ENCODE measurements at regions not wholly inside any gene's neighbourhood (a gene's known extent, or its start where the extent isn't known, plus 50 kb on each side); places are given as distances from the start of the nearest gene placed in this dataset.

- Histone ChIP-seq H3K27ac (ENCODE audit: low read length) (no peak overlapping the region), H3K9me3 (ENCODE audit: insufficient read depth, low read depth, low read length) (no peaks in the 10 kb centered on the region), H3K36me3 (ENCODE audit: insufficient read depth, low read depth, low read length) (no peaks in the 10 kb centered on the region), H3K4me1 (ENCODE audit: insufficient read depth, low read length) (peaks cover 17% of the 10 kb centered on the region; the same call in 1 of the 2 replicates), H3K9ac (ENCODE audit: low read depth, low read length) (no peak overlapping the region), H3K27me3 (ENCODE audit: insufficient read depth, low read length) (no peaks in the 10 kb centered on the region), H3K4me3 (ENCODE audit: low read length) (no peak overlapping the region)
These were observed 82.6 kb upstream of the GPC6 start for GRCh38 chr13:93144031-93144430.

- H3K27ac ChIP-seq (ENCODE audit: low read length) = no peak overlapping the region
These were observed 81.4 kb upstream of the GPC6 start for GRCh38 chr13:93145199-93145598.

GRCh38 chr13:93146584-93147297, 79.9 kb upstream of the GPC6 start:
- H3K27ac ChIP-seq (ENCODE audit: low read length) = no peak overlapping the region
- H3K4me3 ChIP-seq (ENCODE audit: low read length) = no peak overlapping the region

More at GRCh38 chr13:93145199-93145598, 81.4 kb upstream of the GPC6 start:
- H3K4me1 ChIP-seq (ENCODE audit: insufficient read depth, low read length) = peaks cover 17% of the 10 kb centered on the region; the same call in 1 of the 2 replicates
- H3K27me3 ChIP-seq (ENCODE audit: insufficient read depth, low read length) = no peaks in the 10 kb centered on the region
- H3K9me3 ChIP-seq (ENCODE audit: insufficient read depth, low read depth, low read length) = no peaks in the 10 kb centered on the region
- peak overlapping the region; percentile 50; the same call in 1 of the 2 replicates for H3K9ac ChIP-seq (ENCODE audit: low read depth, low read length)
- H3K36me3 ChIP-seq (ENCODE audit: insufficient read depth, low read depth, low read length) = no peaks in the 10 kb centered on the region
- H3K4me3 ChIP-seq (ENCODE audit: low read length) = peak overlapping the region; percentile 37; the same call in 1 of the 2 replicates

GRCh38 chr13:93147298-93147645, 79.3 kb upstream of the GPC6 start:
- no peaks in the 10 kb centered on the region for H3K36me3 ChIP-seq (ENCODE audit: insufficient read depth, low read depth, low read length)
- no peak overlapping the region for H3K4me3 ChIP-seq (ENCODE audit: low read length)
- no peak overlapping the region for H3K9ac ChIP-seq (ENCODE audit: low read depth, low read length)
- H3K27ac ChIP-seq (ENCODE audit: low read length) = no peak overlapping the region
- H3K27me3 ChIP-seq (ENCODE audit: insufficient read depth, low read length) = no peaks in the 10 kb centered on the region
- H3K4me1 ChIP-seq (ENCODE audit: insufficient read depth, low read length) = peaks cover 17% of the 10 kb centered on the region; the same call in 1 of the 2 replicates
- H3K9me3 ChIP-seq (ENCODE audit: insufficient read depth, low read depth, low read length) = no peaks in the 10 kb centered on the region

More at GRCh38 chr13:93146584-93147297, 79.9 kb upstream of the GPC6 start:
- Histone ChIP-seq H3K4me1 (ENCODE audit: insufficient read depth, low read length) (peaks cover 17% of the 10 kb centered on the region; the same call in 1 of the 2 replicates), H3K9me3 (ENCODE audit: insufficient read depth, low read depth, low read length) (no peaks in the 10 kb centered on the region), H3K27me3 (ENCODE audit: insufficient read depth, low read length) (no peaks in the 10 kb centered on the region), H3K36me3 (ENCODE audit: insufficient read depth, low read depth, low read length) (no peaks in the 10 kb centered on the region), H3K9ac (ENCODE audit: low read depth, low read length) (no peak overlapping the region)

- no peaks in the 10 kb centered on the region for H3K27me3 ChIP-seq (ENCODE audit: insufficient read depth, low read length)
- H3K9me3 ChIP-seq (ENCODE audit: insufficient read depth, low read depth, low read length) = no peaks in the 10 kb centered on the region
- H3K4me3 ChIP-seq (ENCODE audit: low read length) = no peak overlapping the region
These were observed 78.7 kb upstream of the GPC6 start for GRCh38 chr13:93147946-93148345.

GRCh38 chr13:93151277-93151676, 75.3 kb upstream of the GPC6 start:
- Histone ChIP-seq H3K27ac (ENCODE audit: low read length) (no peak overlapping the region), H3K4me3 (ENCODE audit: low read length) (no peak overlapping the region), H3K9me3 (ENCODE audit: insufficient read depth, low read depth, low read length) (no peaks in the 10 kb centered on the region), H3K36me3 (ENCODE audit: insufficient read depth, low read depth, low read length) (no peaks in the 10 kb centered on the region), H3K4me1 (ENCODE audit: insufficient read depth, low read length) (peaks cover 3% of the 10 kb centered on the region; the same call in 1 of the 2 replicates), H3K9ac (ENCODE audit: low read depth, low read length) (no peak overlapping the region), H3K27me3 (ENCODE audit: insufficient read depth, low read length) (no peaks in the 10 kb centered on the region)

More at GRCh38 chr13:93147946-93148345, 78.7 kb upstream of the GPC6 start:
- Histone ChIP-seq H3K27ac (ENCODE audit: low read length) (no peak overlapping the region), H3K36me3 (ENCODE audit: insufficient read depth, low read depth, low read length) (no peaks in the 10 kb centered on the region), H3K4me1 (ENCODE audit: insufficient read depth, low read length) (peaks cover 17% of the 10 kb centered on the region; the same call in 1 of the 2 replicates), H3K9ac (ENCODE audit: low read depth, low read length) (no peak overlapping the region)

GRCh38 chr13:93158565-93158964, 68.0 kb upstream of the GPC6 start:
- Histone ChIP-seq H3K4me3 (ENCODE audit: low read length) (no peak overlapping the region), H3K27me3 (ENCODE audit: insufficient read depth, low read length) (no peaks in the 10 kb centered on the region), H3K9ac (ENCODE audit: low read depth, low read length) (no peak overlapping the region), H3K27ac (ENCODE audit: low read length) (no peak overlapping the region), H3K36me3 (ENCODE audit: insufficient read depth, low read depth, low read length) (no peaks in the 10 kb centered on the region), H3K9me3 (ENCODE audit: insufficient read depth, low read depth, low read length) (no peaks in the 10 kb centered on the region), H3K4me1 (ENCODE audit: insufficient read depth, low read length) (no peaks in the 10 kb centered on the region)

GRCh38 chr13:93169980-93170379, 56.6 kb upstream of the GPC6 start:
- H3K9ac ChIP-seq (ENCODE audit: low read depth, low read length) = no peak overlapping the region
- H3K27me3 ChIP-seq (ENCODE audit: insufficient read depth, low read length) = no peaks in the 10 kb centered on the region
- H3K4me3 ChIP-seq (ENCODE audit: low read length) = no peak overlapping the region
- no peaks in the 10 kb centered on the region for H3K4me1 ChIP-seq (ENCODE audit: insufficient read depth, low read length)
- no peaks in the 10 kb centered on the region for H3K36me3 ChIP-seq (ENCODE audit: insufficient read depth, low read depth, low read length)
- H3K9me3 ChIP-seq (ENCODE audit: insufficient read depth, low read depth, low read length) = no peaks in the 10 kb centered on the region; the same call in 1 of the 2 replicates
- H3K27ac ChIP-seq (ENCODE audit: low read length) = no peak overlapping the region

GRCh38 chr13:93172109-93172508, 54.5 kb upstream of the GPC6 start:
- Histone ChIP-seq H3K9me3 (ENCODE audit: insufficient read depth, low read depth, low read length) (no peaks in the 10 kb centered on the region; the same call in 1 of the 2 replicates), H3K9ac (ENCODE audit: low read depth, low read length) (no peak overlapping the region), H3K4me3 (ENCODE audit: low read length) (no peak overlapping the region), H3K27ac (ENCODE audit: low read length) (no peak overlapping the region), H3K36me3 (ENCODE audit: insufficient read depth, low read depth, low read length) (no peaks in the 10 kb centered on the region), H3K4me1 (ENCODE audit: insufficient read depth, low read length) (no peaks in the 10 kb centered on the region), H3K27me3 (ENCODE audit: insufficient read depth, low read length) (no peaks in the 10 kb centered on the region)

- H3K27ac ChIP-seq (ENCODE audit: low read length) = no peak overlapping the region
- H3K4me1 ChIP-seq (ENCODE audit: insufficient read depth, low read length) = no peaks in the 10 kb centered on the region
- H3K27me3 ChIP-seq (ENCODE audit: insufficient read depth, low read length) = no peaks in the 10 kb centered on the region
- no peak overlapping the region for H3K4me3 ChIP-seq (ENCODE audit: low read length)
- no peaks in the 10 kb centered on the region for H3K36me3 ChIP-seq (ENCODE audit: insufficient read depth, low read depth, low read length)
- no peaks in the 10 kb centered on the region; the same call in 1 of the 2 replicates for H3K9me3 ChIP-seq (ENCODE audit: insufficient read depth, low read depth, low read length)
- H3K9ac ChIP-seq (ENCODE audit: low read depth, low read length) = no peak overlapping the region
These were observed 53.0 kb upstream of the GPC6 start for GRCh38 chr13:93173654-93174053.

- Histone ChIP-seq H3K27ac (ENCODE audit: low read length) (no peak overlapping the region), H3K9me3 (ENCODE audit: insufficient read depth, low read depth, low read length) (no peaks in the 10 kb centered on the region; the same call in 1 of the 2 replicates), H3K9ac (ENCODE audit: low read depth, low read length) (no peak overlapping the region), H3K4me3 (ENCODE audit: low read length) (no peak overlapping the region), H3K27me3 (ENCODE audit: insufficient read depth, low read length) (no peaks in the 10 kb centered on the region), H3K36me3 (ENCODE audit: insufficient read depth, low read depth, low read length) (no peaks in the 10 kb centered on the region), H3K4me1 (ENCODE audit: insufficient read depth, low read length) (no peaks in the 10 kb centered on the region)
These were observed 52.3 kb upstream of the GPC6 start for GRCh38 chr13:93174260-93174659.

All from iPS-20b (cell line).